Endothelial cell of umbilical vein (primary cell): ENCODE measurements at regions not wholly inside any gene's neighbourhood (a gene's known extent, or its start where the extent isn't known, plus 50 kb on each side); places are given as distances from the start of the nearest gene placed in this dataset.

Experiments used
- CTCF ChIP-seq, 2 donors: IDR thresholded peaks; 1 replicate in 1 of 2; 2 replicates in 1 of 2; pipeline ENCODE4 v1.5.1; 2011; ENCODE audit warnings: low read length in 2 of 2, mild to moderate bottlenecking in 2 of 2, moderate library complexity in 2 of 2, control low read depth in 1 of 2, inconsistent platforms in 1 of 2, low read depth in 1 of 2; ENCODE audit not compliant: insufficient read depth in 1 of 2; ENCODE audit errors: extremely low read depth in 1 of 2
- EZH2 ChIP-seq: IDR thresholded peaks from 2 replicates; pipeline ENCODE4 v1.6.1; 2012; ENCODE audit warnings: borderline replicate concordance, low read depth, mild to moderate bottlenecking, moderate library complexity, low read length, inconsistent platforms; ENCODE audit not compliant: severe bottlenecking
- FOS ChIP-seq: IDR thresholded peaks from 2 replicates; pipeline ENCODE4 v1.6.1; 2011; ENCODE audit warnings: mild to moderate bottlenecking, low read length, moderate library complexity, borderline replicate concordance; ENCODE audit not compliant: insufficient read depth
- JUN ChIP-seq: IDR thresholded peaks from 2 replicates; pipeline ENCODE4 v1.6.1; 2011; ENCODE audit warnings: borderline replicate concordance, low read depth; ENCODE audit not compliant: insufficient read length, insufficient read depth
- POLR2A ChIP-seq: IDR thresholded peaks from 2 replicates; pipeline ENCODE4 v1.6.1; 2012; ENCODE audit warnings: low read depth, mild to moderate bottlenecking, control low read depth, low read length
- POLR2AphosphoS5 ChIP-seq: IDR thresholded peaks from 2 replicates; pipeline ENCODE4 v1.6.1; 2012; ENCODE audit warnings: low read depth, mild to moderate bottlenecking, control low read depth, low read length, moderate library complexity; ENCODE audit not compliant: insufficient read depth

DNA sequence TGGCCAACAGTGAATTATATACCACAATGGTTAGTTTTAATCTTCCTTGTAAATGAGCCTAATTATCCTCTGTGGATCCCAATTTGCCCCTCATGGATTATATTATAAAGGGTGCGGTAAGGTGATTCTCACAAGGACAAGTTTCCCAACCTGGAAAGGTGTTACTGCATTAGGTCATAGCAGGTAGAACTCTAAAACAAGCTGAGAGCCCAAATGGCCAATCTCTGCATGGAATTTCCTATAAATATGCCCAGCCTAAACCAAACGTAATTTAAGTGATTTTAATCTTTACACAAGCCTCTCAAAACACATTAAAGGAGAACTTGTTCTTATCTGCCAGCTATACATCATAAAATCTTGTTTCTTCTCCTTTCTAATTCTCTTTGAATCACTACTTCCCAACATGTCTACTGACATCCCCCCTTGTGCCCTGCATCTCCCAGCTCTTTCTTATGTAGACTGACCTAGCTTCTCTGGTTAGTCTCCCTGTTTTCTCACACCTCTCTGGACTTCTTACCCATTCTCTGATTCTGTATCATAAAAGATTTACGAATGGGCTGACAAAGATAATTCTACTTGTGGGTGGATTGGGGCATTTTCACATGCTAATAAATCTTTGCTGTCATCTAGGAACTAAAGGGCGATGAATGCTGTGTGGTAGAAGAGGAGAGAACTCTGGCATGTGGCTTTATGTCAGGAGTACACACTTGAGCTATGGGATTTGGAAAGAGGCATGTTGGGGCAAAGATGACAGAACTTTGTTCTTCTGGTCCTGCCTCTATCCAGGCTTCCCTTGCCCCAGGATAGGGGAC lies 94.3 kb upstream of the PGRMC2 start:
- TF ChIP-seq CTCF (IDR thresholded peaks at IDR 0.05; ENCODE audit: extremely low read depth in 1 of 2, insufficient read depth in 1 of 2, low read depth in 1 of 2, low read length in 2 of 2) (no peak), POLR2AphosphoS5 (no peak), EZH2 (no peak), POLR2A (no peak), JUN (no peak), FOS (no peak)
